Mesenchymal stem cell (in vitro differentiated cells and primary cell): ENCODE measurements at regions not wholly inside any gene's neighbourhood (a gene's known extent, or its start where the extent isn't known, plus 50 kb on each side); places are given as distances from the start of the nearest gene placed in this dataset.

Experiments
- DNase-seq: peaks from one replicate; pipeline ENCODE4 v3.0.0-alpha.2; 2013
- H2AFZ ChIP-seq: one replicate; pipeline ENCODE4 v1.6.1; 2013; ENCODE audit warnings: low read depth, mild to moderate bottlenecking, control low read depth, inconsistent platforms, low read length, moderate library complexity
- H2AK5ac ChIP-seq: 2 replicates; pipeline ENCODE4 v1.6.1; 2013; ENCODE audit warnings: low read length, moderate library complexity, mild to moderate bottlenecking, inconsistent platforms; ENCODE audit not compliant: severe bottlenecking
- H2BK120ac ChIP-seq: one replicate; pipeline ENCODE4 v1.6.1; 2013; ENCODE audit warnings: low read depth, mild to moderate bottlenecking, inconsistent platforms, low read length, moderate library complexity
- H2BK12ac ChIP-seq, 2 experiments: one replicate each; pipeline ENCODE4 v1.6.1; 2013; ENCODE audit warnings: inconsistent platforms in 2 of 2, low read length in 2 of 2, mild to moderate bottlenecking in 2 of 2, moderate library complexity in 2 of 2, control low read depth in 1 of 2
- H2BK15ac ChIP-seq: one replicate; pipeline ENCODE4 v1.6.1; 2013; ENCODE audit warnings: mild to moderate bottlenecking, low read depth, inconsistent platforms; ENCODE audit not compliant: poor library complexity, severe bottlenecking
- H2BK5ac ChIP-seq: 2 replicates; pipeline ENCODE4 v1.6.1; 2013; ENCODE audit warnings: low read depth, mild to moderate bottlenecking, low read length, control low read depth, inconsistent platforms; ENCODE audit not compliant: poor library complexity, severe bottlenecking
- H3K14ac ChIP-seq, 2 experiments: one replicate each; pipeline ENCODE4 v1.6.1; 2013; ENCODE audit warnings: inconsistent platforms in 2 of 2, low read length in 2 of 2, control low read depth in 1 of 2, mild to moderate bottlenecking in 1 of 2, moderate library complexity in 1 of 2
- H3K18ac ChIP-seq, 2 experiments: one replicate each; pipeline ENCODE4 v1.6.1; 2013; ENCODE audit warnings: inconsistent platforms in 2 of 2, low read length in 2 of 2, control low read depth in 1 of 2, low read depth in 1 of 2, mild to moderate bottlenecking in 1 of 2
- H3K23ac ChIP-seq, 2 experiments: one replicate each; pipeline ENCODE4 v1.6.1; 2013; ENCODE audit warnings: inconsistent platforms in 2 of 2, low read length in 2 of 2, mild to moderate bottlenecking in 2 of 2, moderate library complexity in 2 of 2, control low read depth in 1 of 2
- H3K27ac ChIP-seq: 2 replicates; pipeline ENCODE4 v1.5.1; 2013; ENCODE audit warnings: mild to moderate bottlenecking, moderate library complexity, low read length, control low read depth, inconsistent platforms; ENCODE audit not compliant: poor library complexity, severe bottlenecking
- H3K27me3 ChIP-seq, 2 experiments: 2 replicates each; pipeline versions ENCODE4 v1.6.1 to v1.7.0; 2013; ENCODE audit warnings: low read length in 2 of 2, mild to moderate bottlenecking in 2 of 2, moderate library complexity in 2 of 2, control low read depth in 1 of 2, inconsistent platforms in 1 of 2; ENCODE audit not compliant: control insufficient read depth in 1 of 2, insufficient read depth in 1 of 2
- H3K36me3 ChIP-seq, 2 experiments: 2 replicates each; pipeline versions ENCODE4 v1.6.1 to v1.7.0; 2013; ENCODE audit warnings: low read length in 2 of 2, control low read depth in 1 of 2, inconsistent platforms in 1 of 2, low read depth in 1 of 2, mild to moderate bottlenecking in 1 of 2; ENCODE audit not compliant: insufficient read depth in 2 of 2, control insufficient read depth in 1 of 2
- H3K4ac ChIP-seq, 2 experiments: one replicate each; pipeline ENCODE4 v1.6.1; 2013; ENCODE audit warnings: inconsistent platforms in 2 of 2, low read length in 2 of 2, mild to moderate bottlenecking in 2 of 2, moderate library complexity in 2 of 2, control low read depth in 1 of 2, low read depth in 1 of 2
- H3K4me1 ChIP-seq: 2 replicates; pipeline ENCODE4 v1.6.1; 2013; ENCODE audit warnings: low read depth, low read length, control low read depth; ENCODE audit not compliant: control insufficient read depth, insufficient read depth
- H3K4me2 ChIP-seq: 2 replicates; pipeline ENCODE4 v1.6.1; 2013; ENCODE audit warnings: low read length, mild to moderate bottlenecking, inconsistent platforms; ENCODE audit not compliant: poor library complexity, severe bottlenecking
- H3K4me3 ChIP-seq, 2 experiments: 2 replicates each; pipeline versions ENCODE4 v1.5.1 to v1.7.0; 2013; ENCODE audit warnings: low read length in 2 of 2, mild to moderate bottlenecking in 2 of 2, control low read depth in 1 of 2, low read depth in 1 of 2; ENCODE audit not compliant: insufficient read depth in 1 of 2
- H3K79me1 ChIP-seq: replicated peaks from 2 replicates; pipeline ENCODE4 v1.6.1; 2013; ENCODE audit warnings: mild to moderate bottlenecking, control low read depth, low read length, inconsistent platforms; ENCODE audit not compliant: poor library complexity, severe bottlenecking
- H3K9ac ChIP-seq: 2 replicates; pipeline ENCODE4 v1.7.0; 2013; ENCODE audit warnings: mild to moderate bottlenecking, low read length, moderate library complexity
- H3K9me3 ChIP-seq: 2 replicates; pipeline ENCODE4 v1.7.0; 2013; ENCODE audit warnings: mild to moderate bottlenecking, low read length; ENCODE audit not compliant: control insufficient read depth
- H4K8ac ChIP-seq: one replicate; pipeline ENCODE4 v1.6.1; 2013; ENCODE audit warnings: inconsistent platforms, mild to moderate bottlenecking, low read length, moderate library complexity
- H4K91ac ChIP-seq: one replicate; pipeline ENCODE4 v1.6.1; 2013; ENCODE audit warnings: mild to moderate bottlenecking, low read length, inconsistent platforms
- WGBS: methylation state at CpG from one replicate; pipeline ENCODE4 v1.1.7; 2013; ENCODE audit warnings: mixed read lengths; 5-methylcytosine and 5-hydroxymethylcytosine counted together

GRCh38 chr1:4346131-4346530, 308.3 kb upstream of the AJAP1 start:
- no peak overlapping the region for H2AFZ ChIP-seq
- H3K36me3 ChIP-seq = no peaks in the 10 kb centered on the region
- H3K79me1 ChIP-seq = no peaks in the 10 kb centered on the region
- no peak overlapping the region for H3K9ac ChIP-seq
- H3K23ac ChIP-seq = no peak overlapping the region
- no peak overlapping the region for H3K4me2 ChIP-seq
- no peak overlapping the region for H3K18ac ChIP-seq
- no peak overlapping the region for H2BK12ac ChIP-seq
- H3K4ac ChIP-seq = no peak overlapping the region
- H2BK5ac ChIP-seq = no peak overlapping the region
- no peak overlapping the region for H2AK5ac ChIP-seq
- no peak overlapping the region for H2BK120ac ChIP-seq
- H3K27ac ChIP-seq = no peak overlapping the region
- H4K8ac ChIP-seq = no peak overlapping the region
- no peaks in the 10 kb centered on the region for H3K4me1 ChIP-seq
- no peak overlapping the region for H2BK15ac ChIP-seq
- no peak overlapping the region for H3K4me3 ChIP-seq
- H3K27me3 ChIP-seq = no peaks in the 10 kb centered on the region
- WGBS = 40% methylated on average over 4 of the region's 4 CpGs
- no peak overlapping the region for H3K14ac ChIP-seq
- DNase-seq = no peak
- H4K91ac ChIP-seq = no peak overlapping the region
- no peaks in the 10 kb centered on the region for H3K9me3 ChIP-seq

GRCh38 chr1:4351453-4351852, 303.0 kb upstream of the AJAP1 start:
- Histone ChIP-seq H3K9me3 (no peaks in the 10 kb centered on the region), H3K4ac (no peak overlapping the region), H2BK5ac (no peak overlapping the region), H3K4me2 (no peak overlapping the region), H2AK5ac (no peak overlapping the region), H3K4me3 (no peak overlapping the region), H3K9ac (no peak overlapping the region), H3K27ac (no peak overlapping the region), H3K18ac (no peak overlapping the region), H3K27me3 (no peaks in the 10 kb centered on the region), H2BK15ac (no peak overlapping the region), H4K91ac (no peak overlapping the region), H3K14ac (no peak overlapping the region), H3K23ac (no peak overlapping the region), H3K4me1 (no peaks in the 10 kb centered on the region), H2BK12ac (no peak overlapping the region), H2AFZ (no peak overlapping the region), H3K36me3 (no peaks in the 10 kb centered on the region), H4K8ac (no peak overlapping the region), H3K79me1 (no peaks in the 10 kb centered on the region), H2BK120ac (no peak overlapping the region)
- 66% methylated on average over 6 of the region's 6 CpGs for WGBS
- no peak for DNase-seq

GRCh38 chr1:4353090-4353856, 301.1 kb upstream of the AJAP1 start:
- no peak overlapping the region for H4K8ac ChIP-seq
- no peak overlapping the region for H2AK5ac ChIP-seq
- no peak overlapping the region for H2BK12ac ChIP-seq
- no peaks in the 10 kb centered on the region for H3K27me3 ChIP-seq
- H2AFZ ChIP-seq = no peak overlapping the region
- 76% methylated on average over 13 of the region's 13 CpGs for WGBS
- DNase-seq = no peak
- no peak overlapping the region for H2BK15ac ChIP-seq
- no peaks in the 10 kb centered on the region for H3K79me1 ChIP-seq
- H3K18ac ChIP-seq = no peak overlapping the region
- H3K27ac ChIP-seq = no peak overlapping the region
- no peaks in the 10 kb centered on the region for H3K4me1 ChIP-seq
- no peak overlapping the region for H3K4me2 ChIP-seq
- H3K4me3 ChIP-seq = no peak overlapping the region
- no peak overlapping the region for H2BK5ac ChIP-seq
- no peaks in the 10 kb centered on the region for H3K36me3 ChIP-seq
- H3K9ac ChIP-seq = no peak overlapping the region
- no peak overlapping the region for H4K91ac ChIP-seq
- no peak overlapping the region for H3K23ac ChIP-seq
- H3K9me3 ChIP-seq = no peaks in the 10 kb centered on the region
- no peak overlapping the region for H3K14ac ChIP-seq
- H2BK120ac ChIP-seq = no peak overlapping the region
- H3K4ac ChIP-seq = no peak overlapping the region

- no peak overlapping the region for H3K4me3 ChIP-seq
- no peak overlapping the region for H2AFZ ChIP-seq
- no peaks in the 10 kb centered on the region for H3K36me3 ChIP-seq
- no peak overlapping the region for H2BK120ac ChIP-seq
- no peak overlapping the region for H2BK5ac ChIP-seq
- no peak overlapping the region for H4K8ac ChIP-seq
- H3K14ac ChIP-seq = no peak overlapping the region
- H3K4me2 ChIP-seq = no peak overlapping the region
- no peak overlapping the region for H3K27ac ChIP-seq
- no peaks in the 10 kb centered on the region for H3K79me1 ChIP-seq
- H3K4me1 ChIP-seq = no peaks in the 10 kb centered on the region
- no peak overlapping the region for H3K4ac ChIP-seq
- no peak overlapping the region for H4K91ac ChIP-seq
- H2BK12ac ChIP-seq = no peak overlapping the region
- H2BK15ac ChIP-seq = no peak overlapping the region
- no peaks in the 10 kb centered on the region for H3K9me3 ChIP-seq
- H3K27me3 ChIP-seq = no peaks in the 10 kb centered on the region
- no peak overlapping the region for H3K23ac ChIP-seq
- no peak for DNase-seq
- no peak overlapping the region for H2AK5ac ChIP-seq
- H3K9ac ChIP-seq = no peak overlapping the region
- 78% methylated on average over 6 of the region's 6 CpGs for WGBS
- no peak overlapping the region for H3K18ac ChIP-seq
Observed at GRCh38 chr1:4355839-4356238, 298.6 kb upstream of the AJAP1 start.
